HEK293 (cell line): ENCODE measurements at regions not wholly inside any gene's neighbourhood (a gene's known extent, or its start where the extent isn't known, plus 50 kb on each side); places are given as distances from the start of the nearest gene placed in this dataset.

Source experiments
- GLIS1 ChIP-seq: fragments of 450-650 bp; formaldehyde crosslinking; IDR thresholded peaks from 2 replicates; pipeline ENCODE4 v1.5.1; 2016; ENCODE audit warnings: missing biosample characterization, missing genetic modification characterization
- IKZF3 ChIP-seq: fragments of 450-650 bp; IDR thresholded peaks from 2 replicates; pipeline ENCODE4 v1.5.0; 2018; ENCODE audit warnings: missing biosample characterization, mild to moderate bottlenecking, missing genetic modification characterization, moderate library complexity
- SETDB1 ChIP-seq: IDR thresholded peaks from one replicate; pipeline ENCODE4 v1.6.1; 2017; ENCODE audit warnings: mild to moderate bottlenecking, low read length, moderate library complexity, mixed read lengths; ENCODE audit not compliant: insufficient read length
- TCF7L2 ChIP-seq: IDR thresholded peaks from 2 replicates; pipeline ENCODE4 v1.6.1; 2011; ENCODE audit warnings: low read depth, mild to moderate bottlenecking, inconsistent platforms, low read length, moderate library complexity, borderline replicate concordance
- ZBTB48 ChIP-seq: fragments of 450-650 bp; formaldehyde crosslinking; IDR thresholded peaks from 2 replicates; pipeline ENCODE4 v1.5.1; 2016; ENCODE audit warnings: missing biosample characterization, missing genetic modification characterization
- ZNF16 ChIP-seq: fragments of 450-650 bp; formaldehyde crosslinking; IDR thresholded peaks from 2 replicates; pipeline ENCODE4 v1.5.1; 2016; ENCODE audit warnings: low read depth, missing biosample characterization, missing genetic modification characterization
- ZNF302 ChIP-seq: fragments of 450-650 bp; formaldehyde crosslinking; IDR thresholded peaks from 2 replicates; pipeline ENCODE4 v1.5.1; 2016; ENCODE audit warnings: missing biosample characterization, missing genetic modification characterization, low read depth
- ZNF311 ChIP-seq: fragments of 450-650 bp; formaldehyde crosslinking; IDR thresholded peaks from 2 replicates; pipeline ENCODE4 v1.5.1; 2017; ENCODE audit warnings: missing biosample characterization, missing genetic modification characterization, borderline replicate concordance
- ZNF335 ChIP-seq: fragments of 450-650 bp; formaldehyde crosslinking; conservative IDR thresholded peaks from 2 replicates; pipeline ENCODE4 v1.5.1; 2016; ENCODE audit warnings: missing biosample characterization, missing genetic modification characterization
- ZNF561 ChIP-seq: fragments of 450-650 bp; IDR thresholded peaks from 2 replicates; pipeline ENCODE4 v1.5.1; 2018; ENCODE audit warnings: missing biosample characterization, missing genetic modification characterization, borderline replicate concordance
- ZNF596 ChIP-seq: fragments of 450-650 bp; IDR thresholded peaks from 2 replicates; pipeline ENCODE4 v1.5.0; 2018; ENCODE audit warnings: missing biosample characterization, mild to moderate bottlenecking, missing genetic modification characterization, moderate library complexity
- ZNF600 ChIP-seq: fragments of 450-650 bp; formaldehyde crosslinking; IDR thresholded peaks from 2 replicates; pipeline ENCODE4 v1.5.1; 2016; ENCODE audit warnings: missing biosample characterization, missing genetic modification characterization
- ZNF610 ChIP-seq: fragments of 450-650 bp; formaldehyde crosslinking; IDR thresholded peaks from 2 replicates; pipeline ENCODE4 v1.5.1; 2016; ENCODE audit warnings: missing biosample characterization, missing genetic modification characterization, borderline replicate concordance
- ZNF707 ChIP-seq: fragments of 450-650 bp; formaldehyde crosslinking; IDR thresholded peaks from 2 replicates; pipeline ENCODE4 v1.5.1; 2016; ENCODE audit warnings: missing biosample characterization, missing genetic modification characterization
- ZNF777 ChIP-seq: fragments of 450-650 bp; formaldehyde crosslinking; IDR thresholded peaks from 2 replicates; pipeline ENCODE4 v1.5.1; 2017; ENCODE audit warnings: missing biosample characterization, missing genetic modification characterization, borderline replicate concordance
- ZNF785 ChIP-seq: fragments of 450-650 bp; formaldehyde crosslinking; IDR thresholded peaks from 2 replicates; pipeline ENCODE4 v1.5.1; 2016; ENCODE audit warnings: missing biosample characterization, missing genetic modification characterization
- ZNF837 ChIP-seq: fragments of 450-650 bp; formaldehyde crosslinking; IDR thresholded peaks from 2 replicates; pipeline ENCODE4 v1.5.1; 2016; ENCODE audit warnings: missing biosample characterization, missing genetic modification characterization
- ZSCAN23 ChIP-seq: fragments of 450-650 bp; formaldehyde crosslinking; IDR thresholded peaks from 2 replicates; pipeline ENCODE4 v1.5.1; 2016; ENCODE audit warnings: missing biosample characterization, missing genetic modification characterization
- ZSCAN30 ChIP-seq: fragments of 450-650 bp; IDR thresholded peaks from 2 replicates; pipeline ENCODE4 v1.5.1; 2018; ENCODE audit warnings: missing biosample characterization, mild to moderate bottlenecking, missing genetic modification characterization, moderate library complexity
- TF ChIP-seq, protein P1 (sequence below): fragments of 450-650 bp; formaldehyde crosslinking; IDR thresholded peaks from 2 replicates; pipeline ENCODE4 v1.5.1; 2016; ENCODE audit warnings: missing biosample characterization, missing genetic modification characterization
- TF ChIP-seq, protein P2 (sequence below): fragments of 450-650 bp; formaldehyde crosslinking; IDR thresholded peaks from 2 replicates; pipeline ENCODE4 v1.5.1; 2016; ENCODE audit warnings: missing biosample characterization, missing genetic modification characterization
- TF ChIP-seq, protein P3 (sequence below): fragments of 450-650 bp; formaldehyde crosslinking; IDR thresholded peaks from 2 replicates; pipeline ENCODE4 v1.5.1; 2016; ENCODE audit warnings: missing biosample characterization, missing genetic modification characterization
- TF ChIP-seq, protein P4 (sequence below): fragments of 450-650 bp; formaldehyde crosslinking; IDR thresholded peaks from 2 replicates; pipeline ENCODE4 v1.5.1; 2017; ENCODE audit warnings: missing biosample characterization, missing genetic modification characterization
- TF ChIP-seq, protein P5 (sequence below): sonication (generic); formaldehyde crosslinking; IDR thresholded peaks from 2 replicates; pipeline ENCODE4 v1.8.1; 2022; ENCODE audit warnings: mild to moderate bottlenecking, moderate library complexity, missing genetic modification reagents
- TF ChIP-seq, protein P6 (sequence below): IDR thresholded peaks from 2 replicates; pipeline ENCODE4 v1.6.1; 2011; ENCODE audit warnings: mild to moderate bottlenecking, low read depth, low read length, borderline replicate concordance

DNA sequence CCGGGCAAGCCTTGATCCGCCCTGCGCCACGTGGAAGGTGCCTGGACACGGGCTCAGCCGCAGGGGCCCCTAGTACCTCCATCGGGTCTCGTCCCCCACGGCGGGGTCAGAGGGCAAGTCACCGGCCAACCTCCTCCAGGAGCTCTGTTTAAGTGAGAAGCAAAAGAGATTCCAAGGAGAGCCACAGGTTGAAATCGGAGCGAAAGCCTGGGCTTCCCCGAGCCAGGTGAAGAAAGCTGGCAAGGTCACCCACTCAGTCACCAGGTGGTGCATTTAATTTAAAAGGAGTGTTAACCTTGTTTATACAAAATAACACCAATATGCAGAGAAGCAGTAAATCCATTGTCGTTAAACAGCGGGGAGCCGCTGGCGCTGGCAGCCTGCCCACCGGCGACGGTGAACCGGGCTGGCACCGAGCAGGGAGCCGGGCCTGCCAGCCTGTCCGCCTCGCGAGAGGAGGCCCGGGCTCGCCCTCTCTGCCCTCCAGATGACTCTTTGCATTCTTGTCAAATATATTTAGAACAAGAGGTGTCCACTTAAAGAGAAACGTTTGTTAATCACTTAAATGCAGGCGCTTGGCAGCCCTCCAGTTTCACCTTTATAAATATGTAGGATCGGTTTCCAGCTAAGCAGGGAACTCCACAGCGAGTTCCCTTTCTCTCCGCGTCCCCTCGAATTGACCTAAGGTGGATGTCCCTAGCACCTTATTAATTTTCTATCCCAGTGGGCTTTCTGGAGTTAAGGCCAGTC is 277.3 kb upstream of the NR2F2 start (continued):
- TF ChIP-seq, protein P1, sequence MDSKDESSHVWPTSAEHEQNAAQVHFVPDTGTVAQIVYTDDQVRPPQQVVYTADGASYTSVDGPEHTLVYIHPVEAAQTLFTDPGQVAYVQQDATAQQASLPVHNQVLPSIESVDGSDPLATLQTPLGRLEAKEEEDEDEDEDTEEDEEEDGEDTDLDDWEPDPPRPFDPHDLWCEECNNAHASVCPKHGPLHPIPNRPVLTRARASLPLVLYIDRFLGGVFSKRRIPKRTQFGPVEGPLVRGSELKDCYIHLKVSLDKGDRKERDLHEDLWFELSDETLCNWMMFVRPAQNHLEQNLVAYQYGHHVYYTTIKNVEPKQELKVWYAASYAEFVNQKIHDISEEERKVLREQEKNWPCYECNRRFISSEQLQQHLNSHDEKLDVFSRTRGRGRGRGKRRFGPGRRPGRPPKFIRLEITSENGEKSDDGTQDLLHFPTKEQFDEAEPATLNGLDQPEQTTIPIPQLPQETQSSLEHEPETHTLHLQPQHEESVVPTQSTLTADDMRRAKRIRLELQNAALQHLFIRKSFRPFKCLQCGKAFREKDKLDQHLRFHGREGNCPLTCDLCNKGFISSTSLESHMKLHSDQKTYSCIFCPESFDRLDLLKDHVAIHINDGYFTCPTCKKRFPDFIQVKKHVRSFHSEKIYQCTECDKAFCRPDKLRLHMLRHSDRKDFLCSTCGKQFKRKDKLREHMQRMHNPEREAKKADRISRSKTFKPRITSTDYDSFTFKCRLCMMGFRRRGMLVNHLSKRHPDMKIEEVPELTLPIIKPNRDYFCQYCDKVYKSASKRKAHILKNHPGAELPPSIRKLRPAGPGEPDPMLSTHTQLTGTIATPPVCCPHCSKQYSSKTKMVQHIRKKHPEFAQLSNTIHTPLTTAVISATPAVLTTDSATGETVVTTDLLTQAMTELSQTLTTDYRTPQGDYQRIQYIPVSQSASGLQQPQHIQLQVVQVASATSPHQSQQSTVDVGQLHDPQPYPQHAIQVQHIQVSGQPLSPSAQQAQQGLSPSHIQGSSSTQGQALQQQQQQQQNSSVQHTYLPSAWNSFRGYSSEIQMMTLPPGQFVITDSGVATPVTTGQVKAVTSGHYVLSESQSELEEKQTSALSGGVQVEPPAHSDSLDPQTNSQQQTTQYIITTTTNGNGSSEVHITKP (tag by site-specific recombination) = 0 out of 2 replicates have a peak, but pooled peaks have one; percentile 24
- TF ChIP-seq ZNF311 = no peak
- TF ChIP-seq GLIS1 (tag by site-specific recombination) = peak; percentile 88
- TF ChIP-seq, protein P2, sequence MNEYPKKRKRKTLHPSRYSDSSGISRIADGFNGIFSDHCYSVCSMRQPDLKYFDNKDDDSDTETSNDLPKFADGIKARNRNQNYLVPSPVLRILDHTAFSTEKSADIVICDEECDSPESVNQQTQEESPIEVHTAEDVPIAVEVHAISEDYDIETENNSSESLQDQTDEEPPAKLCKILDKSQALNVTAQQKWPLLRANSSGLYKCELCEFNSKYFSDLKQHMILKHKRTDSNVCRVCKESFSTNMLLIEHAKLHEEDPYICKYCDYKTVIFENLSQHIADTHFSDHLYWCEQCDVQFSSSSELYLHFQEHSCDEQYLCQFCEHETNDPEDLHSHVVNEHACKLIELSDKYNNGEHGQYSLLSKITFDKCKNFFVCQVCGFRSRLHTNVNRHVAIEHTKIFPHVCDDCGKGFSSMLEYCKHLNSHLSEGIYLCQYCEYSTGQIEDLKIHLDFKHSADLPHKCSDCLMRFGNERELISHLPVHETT (tag by site-specific recombination) = peak; percentile 45
- TF ChIP-seq ZNF707 = no peak
- peak; percentile 92 for TF ChIP-seq ZSCAN30 (tag by site-specific recombination)
- TF ChIP-seq, protein P3, sequence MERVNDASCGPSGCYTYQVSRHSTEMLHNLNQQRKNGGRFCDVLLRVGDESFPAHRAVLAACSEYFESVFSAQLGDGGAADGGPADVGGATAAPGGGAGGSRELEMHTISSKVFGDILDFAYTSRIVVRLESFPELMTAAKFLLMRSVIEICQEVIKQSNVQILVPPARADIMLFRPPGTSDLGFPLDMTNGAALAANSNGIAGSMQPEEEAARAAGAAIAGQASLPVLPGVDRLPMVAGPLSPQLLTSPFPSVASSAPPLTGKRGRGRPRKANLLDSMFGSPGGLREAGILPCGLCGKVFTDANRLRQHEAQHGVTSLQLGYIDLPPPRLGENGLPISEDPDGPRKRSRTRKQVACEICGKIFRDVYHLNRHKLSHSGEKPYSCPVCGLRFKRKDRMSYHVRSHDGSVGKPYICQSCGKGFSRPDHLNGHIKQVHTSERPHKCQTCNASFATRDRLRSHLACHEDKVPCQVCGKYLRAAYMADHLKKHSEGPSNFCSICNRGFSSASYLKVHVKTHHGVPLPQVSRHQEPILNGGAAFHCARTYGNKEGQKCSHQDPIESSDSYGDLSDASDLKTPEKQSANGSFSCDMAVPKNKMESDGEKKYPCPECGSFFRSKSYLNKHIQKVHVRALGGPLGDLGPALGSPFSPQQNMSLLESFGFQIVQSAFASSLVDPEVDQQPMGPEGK (tag by site-specific recombination) = peak; percentile 51
- TF ChIP-seq ZSCAN23 (tag by site-specific recombination) = 0 out of 2 replicates have a peak, but pooled peaks have one; percentile 17
- TF ChIP-seq, protein P4, sequence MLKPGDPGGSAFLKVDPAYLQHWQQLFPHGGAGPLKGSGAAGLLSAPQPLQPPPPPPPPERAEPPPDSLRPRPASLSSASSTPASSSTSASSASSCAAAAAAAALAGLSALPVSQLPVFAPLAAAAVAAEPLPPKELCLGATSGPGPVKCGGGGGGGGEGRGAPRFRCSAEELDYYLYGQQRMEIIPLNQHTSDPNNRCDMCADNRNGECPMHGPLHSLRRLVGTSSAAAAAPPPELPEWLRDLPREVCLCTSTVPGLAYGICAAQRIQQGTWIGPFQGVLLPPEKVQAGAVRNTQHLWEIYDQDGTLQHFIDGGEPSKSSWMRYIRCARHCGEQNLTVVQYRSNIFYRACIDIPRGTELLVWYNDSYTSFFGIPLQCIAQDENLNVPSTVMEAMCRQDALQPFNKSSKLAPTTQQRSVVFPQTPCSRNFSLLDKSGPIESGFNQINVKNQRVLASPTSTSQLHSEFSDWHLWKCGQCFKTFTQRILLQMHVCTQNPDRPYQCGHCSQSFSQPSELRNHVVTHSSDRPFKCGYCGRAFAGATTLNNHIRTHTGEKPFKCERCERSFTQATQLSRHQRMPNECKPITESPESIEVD (tag by site-specific recombination) = peak; percentile 93
- TF ChIP-seq ZNF302 = no peak
- TF ChIP-seq, protein P5, sequence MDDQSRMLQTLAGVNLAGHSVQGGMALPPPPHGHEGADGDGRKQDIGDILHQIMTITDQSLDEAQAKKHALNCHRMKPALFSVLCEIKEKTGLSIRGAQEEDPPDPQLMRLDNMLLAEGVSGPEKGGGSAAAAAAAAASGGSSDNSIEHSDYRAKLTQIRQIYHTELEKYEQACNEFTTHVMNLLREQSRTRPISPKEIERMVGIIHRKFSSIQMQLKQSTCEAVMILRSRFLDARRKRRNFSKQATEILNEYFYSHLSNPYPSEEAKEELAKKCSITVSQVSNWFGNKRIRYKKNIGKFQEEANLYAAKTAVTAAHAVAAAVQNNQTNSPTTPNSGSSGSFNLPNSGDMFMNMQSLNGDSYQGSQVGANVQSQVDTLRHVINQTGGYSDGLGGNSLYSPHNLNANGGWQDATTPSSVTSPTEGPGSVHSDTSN (CRISPR knock-in tag) = 0 out of 2 replicates have a peak, but pooled peaks have one; percentile 57
- TF ChIP-seq ZNF596 (tag by site-specific recombination) = 0 out of 2 replicates have a peak, but pooled peaks have one; percentile 56
- TF ChIP-seq ZNF785 (tag by site-specific recombination) = no peak
- TF ChIP-seq ZNF16 (tag by site-specific recombination) = no peak
- no peak for TF ChIP-seq SETDB1
- TF ChIP-seq ZBTB48 = peak; percentile 83; the same call in 1 of the 2 replicates
- TF ChIP-seq ZNF777 (tag by site-specific recombination) = no peak
- no peak for TF ChIP-seq ZNF837 (tag by site-specific recombination)
- no peak; the same call in 1 of the 2 replicates for TF ChIP-seq TCF7L2
- TF ChIP-seq, protein P6, sequence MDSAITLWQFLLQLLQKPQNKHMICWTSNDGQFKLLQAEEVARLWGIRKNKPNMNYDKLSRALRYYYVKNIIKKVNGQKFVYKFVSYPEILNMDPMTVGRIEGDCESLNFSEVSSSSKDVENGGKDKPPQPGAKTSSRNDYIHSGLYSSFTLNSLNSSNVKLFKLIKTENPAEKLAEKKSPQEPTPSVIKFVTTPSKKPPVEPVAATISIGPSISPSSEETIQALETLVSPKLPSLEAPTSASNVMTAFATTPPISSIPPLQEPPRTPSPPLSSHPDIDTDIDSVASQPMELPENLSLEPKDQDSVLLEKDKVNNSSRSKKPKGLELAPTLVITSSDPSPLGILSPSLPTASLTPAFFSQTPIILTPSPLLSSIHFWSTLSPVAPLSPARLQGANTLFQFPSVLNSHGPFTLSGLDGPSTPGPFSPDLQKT = no peak
- peak; percentile 66 for TF ChIP-seq ZNF335
- peak; percentile 96 for TF ChIP-seq IKZF3 (tag by site-specific recombination)
- TF ChIP-seq ZNF561 = peak; percentile 79
- no peak for TF ChIP-seq ZNF600 (tag by site-specific recombination)
- TF ChIP-seq ZNF610 (tag by site-specific recombination) = peak; percentile 77; the same call in 1 of the 2 replicates
